CD4-positive, alpha-beta T cell treated with Interleukin-4 for 1 hour (primary cell): ENCODE measurements at regions not wholly inside any gene's neighbourhood (a gene's known extent, or its start where the extent isn't known, plus 50 kb on each side); places are given as distances from the start of the nearest gene placed in this dataset.

Experiments
- DNase-seq, 2 donors: peaks; one replicate each; pipeline ENCODE4 v3.0.0-alpha.2; 2020 to 2022

- no peak for DNase-seq
Observed at GRCh38 chr5:68729678-68730077, 364.1 kb upstream of the SLC30A5 start.

DNA sequence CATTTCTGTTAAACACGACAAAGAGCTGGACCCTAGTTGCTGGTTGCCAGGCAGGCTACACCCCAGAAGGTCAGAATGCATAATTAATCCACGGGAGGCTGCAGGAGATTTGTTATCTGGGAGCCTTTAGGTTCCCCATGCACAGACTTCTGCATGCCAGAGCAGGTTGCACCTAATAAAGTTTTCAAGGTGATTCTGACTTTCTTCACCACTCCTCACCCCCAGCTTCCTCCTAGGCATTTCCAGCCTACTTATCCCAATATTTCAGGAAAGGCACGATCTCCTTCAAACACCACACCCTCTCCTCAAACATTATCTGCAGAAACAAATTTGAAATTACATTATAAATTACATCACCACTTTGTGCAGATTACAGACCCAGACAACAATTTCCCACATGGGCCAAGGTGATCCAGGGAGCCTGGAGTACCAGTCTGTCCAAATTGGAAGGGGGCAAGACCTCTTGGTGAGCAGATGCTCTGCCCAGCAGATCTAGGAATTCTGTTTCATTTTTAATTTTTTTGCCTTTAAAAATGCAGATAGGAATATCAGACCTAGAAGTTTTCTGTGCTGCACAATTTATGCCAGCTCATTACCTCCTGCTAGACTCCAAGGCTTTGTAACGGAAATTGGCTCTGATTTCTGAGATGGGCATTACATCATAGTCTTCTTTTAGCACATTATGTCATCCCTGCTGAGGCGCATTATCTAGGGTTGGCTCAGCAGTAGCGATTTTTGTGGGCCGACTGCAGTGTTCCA lies 363.4 kb upstream of the SLC30A5 start:
- DNase-seq: peak in 1 of 2 donors; percentile 17

- DNase-seq: no peak
Observed at GRCh38 chr5:68730979-68731654, 362.7 kb upstream of the SLC30A5 start.

DNA sequence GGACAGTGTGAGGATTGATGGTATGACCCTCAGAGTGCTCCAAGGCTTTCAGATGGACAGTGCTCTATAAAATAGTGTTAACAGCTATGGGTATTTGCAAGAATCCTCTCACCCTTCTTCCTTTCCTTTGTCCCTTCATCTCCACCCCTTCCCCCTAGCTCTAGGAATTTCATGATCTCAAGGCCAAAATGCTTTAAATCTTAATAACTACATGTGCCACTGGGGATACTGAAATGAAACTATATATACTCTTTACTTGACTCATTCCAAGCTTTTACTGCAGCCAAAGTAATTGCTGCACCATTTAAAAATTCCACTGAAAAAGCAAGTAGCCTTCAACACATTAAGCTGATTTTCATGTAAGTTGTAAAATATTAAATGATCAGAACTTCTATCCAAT lies 361.6 kb upstream of the SLC30A5 start:
- DNase-seq: no peak

GRCh38 chr5:68734781-68735180 lies 359.0 kb upstream of the SLC30A5 start:
- no peak for DNase-seq

- no peak for DNase-seq
Observed at GRCh38 chr5:68738236-68738635, 355.6 kb upstream of the SLC30A5 start.

DNA sequence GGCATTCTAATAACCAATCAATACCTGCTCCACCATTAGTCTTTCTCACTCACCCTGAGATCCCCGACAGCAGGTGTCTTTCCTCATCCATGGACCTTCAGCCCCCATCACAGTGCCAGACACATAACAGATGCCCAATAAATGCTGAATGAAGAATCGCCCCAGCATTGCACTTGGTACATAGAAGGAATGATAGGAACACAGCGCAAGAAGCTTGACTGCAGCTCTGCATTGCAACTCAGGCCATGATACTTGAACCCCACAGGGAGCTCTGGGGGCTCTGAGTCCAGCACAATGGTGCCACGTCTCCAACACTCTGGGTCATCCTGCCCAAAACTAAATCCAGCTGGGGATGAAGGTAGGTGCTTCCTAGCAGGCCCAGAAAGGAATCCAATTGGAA lies 355.0 kb upstream of the SLC30A5 start:
- DNase-seq: no peak

GRCh38 chr5:68739752-68740151 lies 354.1 kb upstream of the SLC30A5 start:
- DNase-seq: no peak

DNA sequence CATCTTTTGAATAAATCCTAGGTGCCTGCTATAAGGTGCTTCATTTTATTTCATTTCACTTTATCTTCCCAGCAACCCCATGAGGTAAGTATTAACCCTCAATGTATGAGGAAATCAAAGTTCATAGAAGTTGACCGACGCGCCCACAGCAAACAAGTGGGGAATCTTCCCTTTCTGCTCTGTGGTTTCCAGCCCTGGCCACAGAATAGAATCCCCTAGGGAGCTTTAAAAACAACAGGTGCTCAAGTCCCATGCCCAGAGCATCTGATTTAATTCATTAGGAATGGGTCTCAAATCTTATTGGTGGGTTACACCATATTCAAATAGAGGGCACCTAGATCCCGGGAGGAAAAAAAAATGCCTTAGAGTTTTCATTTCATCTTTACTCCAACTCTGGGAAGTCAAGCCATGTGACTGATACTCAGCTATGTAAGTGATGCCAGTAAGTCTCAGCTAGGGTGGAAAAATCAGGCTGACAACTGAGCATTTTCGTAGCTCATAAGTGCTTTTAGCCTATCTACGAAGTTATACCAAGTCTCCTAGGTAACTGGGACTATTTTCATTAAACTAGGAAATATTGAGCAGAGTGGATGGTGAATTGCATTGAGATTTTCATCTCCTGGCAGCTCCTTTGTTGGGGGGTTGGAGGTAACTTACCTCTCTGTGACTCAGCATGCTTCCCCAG lies 353.4 kb upstream of the SLC30A5 start:
- peak in 1 of 2 donors; percentile 30 for DNase-seq

- DNase-seq: no peak
Observed at GRCh38 chr5:68744206-68744605, 349.6 kb upstream of the SLC30A5 start.

GRCh38 chr5:68745448-68745847 lies 348.4 kb upstream of the SLC30A5 start:
- DNase-seq: peak in 1 of 2 donors; percentile 22

DNA sequence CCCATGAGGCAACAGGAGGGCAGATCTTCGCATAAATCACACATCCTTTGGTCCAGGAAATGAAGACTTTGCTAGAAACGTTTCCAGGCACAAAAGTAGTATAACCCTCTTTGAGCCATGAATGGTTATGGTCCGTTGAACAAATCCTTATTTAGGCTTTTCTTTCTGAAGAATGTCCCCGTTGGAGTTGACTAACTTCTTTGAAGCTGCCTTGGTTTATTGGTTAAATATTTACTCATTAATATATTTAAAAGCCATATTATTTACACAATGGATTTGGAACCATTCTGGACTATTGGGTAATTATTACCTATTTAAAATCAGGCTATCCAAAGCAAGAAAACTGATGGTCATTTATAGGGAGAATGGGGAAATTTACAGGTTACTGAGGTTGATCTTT lies 347.6 kb upstream of the SLC30A5 start:
- no peak for DNase-seq

GRCh38 chr5:68746643-68747420 lies 347.0 kb upstream of the SLC30A5 start:
- no peak for DNase-seq

DNA sequence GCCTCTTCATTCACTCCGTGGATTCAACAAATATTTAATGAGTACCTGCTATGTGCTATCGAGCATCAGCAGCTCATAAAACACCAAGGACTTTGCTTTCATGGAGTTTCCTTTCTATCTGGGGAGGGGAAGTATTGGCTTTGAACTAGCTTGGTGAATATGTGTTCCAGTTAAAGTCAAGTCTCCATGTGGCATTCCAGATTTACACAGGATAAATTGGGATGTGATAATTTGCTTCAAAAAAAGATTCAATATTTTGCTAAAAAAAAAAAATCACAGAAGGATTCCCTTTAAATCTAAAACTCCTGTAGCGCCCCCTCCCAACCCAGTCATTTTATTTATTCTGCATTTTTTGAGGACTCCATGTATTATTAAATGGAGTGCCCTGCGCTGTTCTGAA lies 346.3 kb upstream of the SLC30A5 start:
- DNase-seq: no peak

- DNase-seq: no peak
Observed at GRCh38 chr5:68748101-68748500, 345.7 kb upstream of the SLC30A5 start.

DNA sequence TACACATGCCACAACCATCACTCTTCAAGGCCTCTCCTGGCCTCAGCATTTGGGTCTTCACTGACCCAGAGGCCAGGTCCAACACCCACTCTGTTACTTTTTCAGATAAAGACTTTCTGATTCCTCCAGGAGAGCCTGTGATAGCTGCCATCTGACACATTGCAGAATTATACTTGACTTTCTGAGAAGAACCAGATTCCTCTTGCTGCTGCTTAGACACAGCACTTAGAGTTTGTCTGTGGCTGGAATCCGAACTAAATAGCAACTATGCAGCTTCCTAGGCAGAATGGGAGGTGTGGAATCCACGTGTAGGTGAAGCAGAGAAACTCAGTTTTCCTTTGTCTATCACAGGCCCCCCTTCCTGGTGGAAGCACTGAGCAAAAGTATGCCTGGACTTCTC lies 344.7 kb upstream of the SLC30A5 start:
- no peak for DNase-seq

- DNase-seq: no peak
Observed at GRCh38 chr5:68749631-68750030, 344.2 kb upstream of the SLC30A5 start.

- DNase-seq: no peak
Observed at GRCh38 chr5:68751661-68752060, 342.2 kb upstream of the SLC30A5 start.

GRCh38 chr5:68754536-68754935 lies 339.3 kb upstream of the SLC30A5 start:
- no peak for DNase-seq

GRCh38 chr5:68755293-68755692 lies 338.5 kb upstream of the SLC30A5 start:
- no peak for DNase-seq

- DNase-seq: no peak
Observed at GRCh38 chr5:68757006-68757405, 336.8 kb upstream of the SLC30A5 start.

DNA sequence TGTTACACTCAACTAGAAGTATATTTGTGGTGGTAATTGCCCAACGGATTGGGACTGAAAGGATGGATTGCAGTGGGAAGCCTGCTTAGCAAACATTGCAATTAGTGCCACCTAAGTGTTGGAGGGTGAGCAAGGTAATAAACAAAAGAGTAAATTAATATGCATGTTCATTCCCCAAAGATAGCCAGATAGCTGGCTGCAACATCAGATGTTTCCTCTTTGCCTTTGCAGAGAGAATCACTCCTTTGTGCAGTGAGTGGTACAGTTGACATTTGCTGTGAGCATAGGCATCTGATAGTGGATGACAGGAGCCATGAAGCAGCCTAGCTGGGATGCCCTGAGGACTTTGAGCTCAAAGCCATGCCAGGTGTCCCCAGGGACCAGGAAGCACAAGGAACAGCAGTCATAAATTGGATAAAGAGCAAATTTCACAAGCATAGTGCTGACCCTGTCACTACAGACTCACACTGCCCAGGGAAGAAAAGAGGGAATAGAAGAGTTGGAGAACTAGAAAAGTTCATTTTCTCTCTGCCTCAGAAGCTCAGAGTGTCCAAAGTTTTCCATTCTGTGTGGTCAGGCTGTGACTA lies 336.1 kb upstream of the SLC30A5 start:
- no peak for DNase-seq

- DNase-seq: no peak
Observed at GRCh38 chr5:68759593-68759992, 334.2 kb upstream of the SLC30A5 start.
